CD4-positive, alpha-beta T cell treated with Interleukin-2 at 100 ng/mL for 4 hours (primary cell): ENCODE measurements at regions not wholly inside any gene's neighbourhood (a gene's known extent, or its start where the extent isn't known, plus 50 kb on each side); places are given as distances from the start of the nearest gene placed in this dataset.

Source experiments
- DNase-seq: peaks from one replicate; pipeline ENCODE4 v3.0.0-alpha.2; 2020; ENCODE audit warnings: low spot score

GRCh38 chr3:117254985-117255384, 545.4 kb downstream of the TUSC7 start:
- DNase-seq: no peak

- DNase-seq: no peak
Observed at GRCh38 chr3:117255736-117256135, 546.2 kb downstream of the TUSC7 start.

GRCh38 chr3:117261983-117262421, 552.4 kb downstream of the TUSC7 start:
- DNase-seq: no peak

- DNase-seq: no peak
Observed at GRCh38 chr3:117263270-117263669, 553.7 kb downstream of the TUSC7 start.

GRCh38 chr3:117263745-117264144, 554.2 kb downstream of the TUSC7 start:
- DNase-seq: no peak

GRCh38 chr3:117264204-117264994, 554.8 kb downstream of the TUSC7 start:
- DNase-seq: no peak

GRCh38 chr3:117266806-117267205, 557.2 kb downstream of the TUSC7 start:
- no peak for DNase-seq

- DNase-seq: no peak
Observed at GRCh38 chr3:117268318-117268717, 558.7 kb downstream of the TUSC7 start.

- no peak for DNase-seq
Observed at GRCh38 chr3:117272274-117272673, 562.7 kb downstream of the TUSC7 start.

GRCh38 chr3:117272876-117273523, 563.4 kb downstream of the TUSC7 start:
- DNase-seq: no peak

- no peak for DNase-seq
Observed at GRCh38 chr3:117277816-117278215, 568.2 kb downstream of the TUSC7 start.

GRCh38 chr3:117278424-117279190, 569.0 kb downstream of the TUSC7 start:
- no peak for DNase-seq

- no peak for DNase-seq
Observed at GRCh38 chr3:117281371-117281770, 571.8 kb downstream of the TUSC7 start.

- DNase-seq: no peak
Observed at GRCh38 chr3:117282566-117282965, 573.0 kb downstream of the TUSC7 start.

- DNase-seq: no peak
Observed at GRCh38 chr3:117285737-117286136, 576.2 kb downstream of the TUSC7 start.

- no peak for DNase-seq
Observed at GRCh38 chr3:117286488-117286887, 576.9 kb downstream of the TUSC7 start.

- no peak for DNase-seq
Observed at GRCh38 chr3:117287602-117288001, 578.0 kb downstream of the TUSC7 start.

GRCh38 chr3:117291476-117291875, 581.9 kb downstream of the TUSC7 start:
- no peak for DNase-seq

GRCh38 chr3:117297065-117297464, 587.5 kb downstream of the TUSC7 start:
- DNase-seq: no peak

GRCh38 chr3:117297541-117297940, 588.0 kb downstream of the TUSC7 start:
- no peak for DNase-seq

- DNase-seq: no peak
Observed at GRCh38 chr3:117298273-117298672, 588.7 kb downstream of the TUSC7 start.

GRCh38 chr3:117302428-117302827, 592.8 kb downstream of the TUSC7 start:
- no peak for DNase-seq

- no peak for DNase-seq
Observed at GRCh38 chr3:117303443-117303842, 593.9 kb downstream of the TUSC7 start.
